WTC11 (cell line): ENCODE measurements at regions not wholly inside any gene's neighbourhood (a gene's known extent, or its start where the extent isn't known, plus 50 kb on each side); places are given as distances from the start of the nearest gene placed in this dataset.

ENCODE experiments used
- AFF4 ChIP-seq: sonication (generic); formaldehyde crosslinking; IDR thresholded peaks from 2 replicates; pipeline ENCODE4 v1.8.1; 2023; ENCODE audit warnings: mild to moderate bottlenecking, missing genetic modification reagents, borderline replicate concordance
- ATF2 ChIP-seq: sonication (generic); formaldehyde crosslinking; IDR thresholded peaks from 2 replicates; pipeline ENCODE4 v1.8.1; 2022; ENCODE audit warnings: low read depth, missing genetic modification reagents, borderline replicate concordance
- CTCF ChIP-seq: fragments of 200-600 bp; IDR thresholded peaks from 2 replicates; pipeline ENCODE4 v1.8.0; 2022; ENCODE audit warnings: antibody characterized with exemption
- ETV6 ChIP-seq: sonication (generic); formaldehyde crosslinking; IDR thresholded peaks from 2 replicates; pipeline ENCODE4 v1.8.1; 2022; ENCODE audit warnings: mild to moderate bottlenecking, missing genetic modification reagents
- JUN ChIP-seq: sonication (generic); formaldehyde crosslinking; IDR thresholded peaks from 2 replicates; pipeline ENCODE4 v1.8.0; 2023; ENCODE audit warnings: mild to moderate bottlenecking, missing genetic modification reagents
- NFE2L1 ChIP-seq: sonication (generic); formaldehyde crosslinking; IDR thresholded peaks from 2 replicates; pipeline ENCODE4 v1.8.1; 2023; ENCODE audit warnings: missing genetic modification reagents
- SP1 ChIP-seq: sonication (generic); formaldehyde crosslinking; conservative IDR thresholded peaks from 2 replicates; pipeline ENCODE4 v1.8.1; 2022; ENCODE audit warnings: missing genetic modification reagents
- ZBTB21 ChIP-seq: sonication (generic); formaldehyde crosslinking; IDR thresholded peaks from 2 replicates; pipeline ENCODE4 v1.8.1; 2023; ENCODE audit warnings: mild to moderate bottlenecking, missing genetic modification reagents, borderline replicate concordance
- ZNF121 ChIP-seq: sonication (generic); formaldehyde crosslinking; IDR thresholded peaks from 2 replicates; pipeline ENCODE4 v1.8.0; 2023; ENCODE audit warnings: missing genetic modification reagents
- ZNF263 ChIP-seq: sonication (generic); formaldehyde crosslinking; IDR thresholded peaks from 2 replicates; pipeline ENCODE4 v1.8.1; 2022; ENCODE audit warnings: low read depth, mild to moderate bottlenecking, moderate library complexity, missing genetic modification reagents
- TF ChIP-seq, protein P1 (sequence below): sonication (generic); formaldehyde crosslinking; IDR thresholded peaks from 2 replicates; pipeline ENCODE4 v1.8.1; 2023; ENCODE audit warnings: mild to moderate bottlenecking, missing genetic modification reagents
- TF ChIP-seq, protein P2 (sequence below): sonication (generic); formaldehyde crosslinking; IDR thresholded peaks from 2 replicates; pipeline ENCODE4 v1.8.1; 2023; ENCODE audit warnings: mild to moderate bottlenecking, missing genetic modification reagents, moderate library complexity

DNA sequence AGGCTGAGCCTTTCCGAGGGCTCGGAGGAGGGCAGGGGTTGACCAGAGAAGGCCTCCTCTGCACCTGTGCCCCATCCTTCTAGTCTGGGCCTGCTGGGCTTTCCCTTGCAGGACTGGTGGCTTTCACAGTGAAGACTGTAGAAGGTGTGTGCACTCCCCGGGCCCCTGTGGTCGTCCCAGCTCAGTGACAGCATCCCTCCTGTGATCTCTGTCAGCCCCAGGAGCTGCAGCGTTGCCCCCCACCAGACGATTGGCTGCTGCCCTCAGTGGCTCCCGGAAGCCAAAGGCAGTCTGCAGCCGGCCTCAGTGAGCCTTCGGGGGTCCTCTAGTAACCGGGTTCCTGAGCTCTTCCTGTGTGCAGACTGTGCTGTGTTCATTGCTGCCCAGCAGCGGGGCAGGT is 69.4 kb upstream of the EN2 start:
- TF ChIP-seq CTCF (no peak), ATF2 (CRISPR knock-in tag) (no peak), ZNF263 (CRISPR knock-in tag) (no peak), SP1 (no peak), ZBTB21 (CRISPR knock-in tag) (no peak), JUN (CRISPR knock-in tag) (no peak), ETV6 (CRISPR knock-in tag) (no peak), NFE2L1 (CRISPR knock-in tag) (no peak), AFF4 (no peak), ZNF121 (CRISPR knock-in tag) (no peak)
- TF ChIP-seq, protein P1, sequence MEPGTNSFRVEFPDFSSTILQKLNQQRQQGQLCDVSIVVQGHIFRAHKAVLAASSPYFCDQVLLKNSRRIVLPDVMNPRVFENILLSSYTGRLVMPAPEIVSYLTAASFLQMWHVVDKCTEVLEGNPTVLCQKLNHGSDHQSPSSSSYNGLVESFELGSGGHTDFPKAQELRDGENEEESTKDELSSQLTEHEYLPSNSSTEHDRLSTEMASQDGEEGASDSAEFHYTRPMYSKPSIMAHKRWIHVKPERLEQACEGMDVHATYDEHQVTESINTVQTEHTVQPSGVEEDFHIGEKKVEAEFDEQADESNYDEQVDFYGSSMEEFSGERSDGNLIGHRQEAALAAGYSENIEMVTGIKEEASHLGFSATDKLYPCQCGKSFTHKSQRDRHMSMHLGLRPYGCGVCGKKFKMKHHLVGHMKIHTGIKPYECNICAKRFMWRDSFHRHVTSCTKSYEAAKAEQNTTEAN (CRISPR knock-in tag) = no peak
- TF ChIP-seq, protein P2, sequence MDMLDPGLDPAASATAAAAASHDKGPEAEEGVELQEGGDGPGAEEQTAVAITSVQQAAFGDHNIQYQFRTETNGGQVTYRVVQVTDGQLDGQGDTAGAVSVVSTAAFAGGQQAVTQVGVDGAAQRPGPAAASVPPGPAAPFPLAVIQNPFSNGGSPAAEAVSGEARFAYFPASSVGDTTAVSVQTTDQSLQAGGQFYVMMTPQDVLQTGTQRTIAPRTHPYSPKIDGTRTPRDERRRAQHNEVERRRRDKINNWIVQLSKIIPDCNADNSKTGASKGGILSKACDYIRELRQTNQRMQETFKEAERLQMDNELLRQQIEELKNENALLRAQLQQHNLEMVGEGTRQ = no peak
